Activated naive CD8-positive, alpha-beta T cell treated with anti-CD3 and anti-CD28 coated beads, Interleukin-2, amount 50 U/mL, for 24 hours (primary cell): ENCODE measurements at regions not wholly inside any gene's neighbourhood (a gene's known extent, or its start where the extent isn't known, plus 50 kb on each side); places are given as distances from the start of the nearest gene placed in this dataset.
"Not testable (repeated sequence)": the region's sequence is repeated elsewhere in the genome, so short reads cannot be mapped to it uniquely, and the experiment has no call there.

Experiments
- ATAC-seq: fragments of 150-1000 bp; cut with Tn5 transposase; one replicate; pipeline ENCODE4 v1.10.0; 2021
- DNase-seq: peaks from one replicate; pipeline ENCODE4 v3.0.0; 2021
- H3K27ac Mint-ChIP-seq: one replicate; pipeline ENCODE4 v1.8.0; 2021; ENCODE audit warnings: mild to moderate bottlenecking, mixed read lengths
- H3K27me3 Mint-ChIP-seq: one replicate; pipeline ENCODE4 v1.8.0; 2021; ENCODE audit warnings: mixed read lengths
- H3K36me3 Mint-ChIP-seq: one replicate; pipeline ENCODE4 v1.8.0; 2021; ENCODE audit warnings: low read depth, mixed read lengths
- H3K4me1 Mint-ChIP-seq: one replicate; pipeline ENCODE4 v1.8.0; 2021; ENCODE audit warnings: mixed read lengths
- H3K4me3 Mint-ChIP-seq: one replicate; pipeline ENCODE4 v1.8.0; 2021; ENCODE audit warnings: mild to moderate bottlenecking, moderate library complexity, mixed read lengths
- H3K9me3 Mint-ChIP-seq: one replicate; pipeline ENCODE4 v1.8.0; 2021; ENCODE audit warnings: mixed read lengths

- no peaks in the 10 kb centered on the region for H3K9me3 Mint-ChIP-seq
- ATAC-seq (no peak), DNase-seq (no peak)
- no peaks in the 10 kb centered on the region for H3K36me3 Mint-ChIP-seq
- H3K4me3 Mint-ChIP-seq, result no peak overlapping the region
- peaks cover 15% of the 10 kb centered on the region for H3K27me3 Mint-ChIP-seq
- no peak overlapping the region for H3K27ac Mint-ChIP-seq
- H3K4me1 Mint-ChIP-seq, result no peaks in the 10 kb centered on the region
Measured at GRCh38 chr13:111005364-111005763, 90.5 kb upstream of the ANKRD10 start.

DNA sequence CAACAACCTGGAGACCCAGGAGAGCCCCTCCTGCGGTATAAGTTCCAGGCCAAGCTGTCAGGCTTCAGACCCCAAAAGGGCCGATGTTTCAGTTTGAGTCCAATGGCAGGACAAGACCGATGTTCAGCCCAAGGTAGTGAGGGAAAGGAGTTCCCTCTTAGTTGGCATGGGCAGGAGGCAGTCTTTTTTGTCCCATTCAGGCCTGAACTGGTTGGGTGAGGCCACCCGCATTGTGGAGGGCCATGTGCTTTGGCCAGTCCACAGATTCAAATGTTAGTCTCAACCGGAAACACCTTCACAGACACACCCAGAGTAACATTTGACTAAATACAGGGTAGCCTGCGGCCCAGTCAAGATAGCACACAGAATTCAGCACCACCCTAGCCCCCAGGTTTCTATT is 89.6 kb upstream of the ANKRD10 start:
- Mint-ChIP-seq H3K36me3 (no peaks in the 10 kb centered on the region), H3K27me3 (peaks cover 15% of the 10 kb centered on the region), H3K9me3 (no peaks in the 10 kb centered on the region), H3K4me1 (no peaks in the 10 kb centered on the region), H3K27ac (no peak overlapping the region), H3K4me3 (no peak overlapping the region)
- DNase-seq (no peak), ATAC-seq (no peak)

DNA sequence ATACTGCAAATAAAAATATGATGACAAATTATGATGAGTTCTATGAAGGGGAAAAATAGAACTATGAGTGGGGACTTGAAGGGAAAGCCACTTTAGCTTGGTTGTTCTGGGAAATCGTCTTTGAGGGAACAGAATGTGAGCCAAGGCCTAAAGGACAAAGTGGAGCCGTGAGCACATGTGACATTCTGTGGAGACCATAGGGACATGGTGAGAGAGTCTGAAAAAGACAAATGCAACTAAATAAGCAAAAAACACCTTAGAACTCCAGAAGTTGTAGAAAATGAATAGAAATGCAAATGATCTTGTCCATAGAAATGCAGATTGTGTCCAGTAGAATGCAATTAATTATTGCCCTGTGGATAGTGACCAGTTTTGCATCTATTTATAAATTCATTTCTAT is 86.8 kb upstream of the ANKRD10 start:
- Mint-ChIP-seq H3K36me3 (no peaks in the 10 kb centered on the region), H3K27me3 (peaks cover 19% of the 10 kb centered on the region), H3K9me3 (no peaks in the 10 kb centered on the region), H3K27ac (no peak overlapping the region), H3K4me3 (no peak overlapping the region), H3K4me1 (no peaks in the 10 kb centered on the region)
- DNase-seq (no peak), ATAC-seq (no peak)

- H3K9me3 Mint-ChIP-seq, result no peaks in the 10 kb centered on the region
Measured at GRCh38 chr13:110993788-110994187, 78.9 kb upstream of the ANKRD10 start.

GRCh38 chr13:110991991-110992508 is 77.2 kb upstream of the ANKRD10 start:
- Mint-ChIP-seq H3K36me3 (no peaks in the 10 kb centered on the region), H3K27me3 (peaks cover 33% of the 10 kb centered on the region), H3K4me3 (no peak overlapping the region), H3K27ac (no peak overlapping the region), H3K4me1 (no peaks in the 10 kb centered on the region), H3K9me3 (no peaks in the 10 kb centered on the region)
- ATAC-seq (no peak), DNase-seq (no peak)

More at GRCh38 chr13:110993788-110994187, 78.9 kb upstream of the ANKRD10 start:
- ATAC-seq (no peak), DNase-seq (no peak)
- H3K27ac Mint-ChIP-seq, result no peak overlapping the region
- H3K4me1 Mint-ChIP-seq, result no peaks in the 10 kb centered on the region
- no peak overlapping the region for H3K4me3 Mint-ChIP-seq
- peaks cover 36% of the 10 kb centered on the region for H3K27me3 Mint-ChIP-seq
- H3K36me3 Mint-ChIP-seq, result no peaks in the 10 kb centered on the region

DNA sequence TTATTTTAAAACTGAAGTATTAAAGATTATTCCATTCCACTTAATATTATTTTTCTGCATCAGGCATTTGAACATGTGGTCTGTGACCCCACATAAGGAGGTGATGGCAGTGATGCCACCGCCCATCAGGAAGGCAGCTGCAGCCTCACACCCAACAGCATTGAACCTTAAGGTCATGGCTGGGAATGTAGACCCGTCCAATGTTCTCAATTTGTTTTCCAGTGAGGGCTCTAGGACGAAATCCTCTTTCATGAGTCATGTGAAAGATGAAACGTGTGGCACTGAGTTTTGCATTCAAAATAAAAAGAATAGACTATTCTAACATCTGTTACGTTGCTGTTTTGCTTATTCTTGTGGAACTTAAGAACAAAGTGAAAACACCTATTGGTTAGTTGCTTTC is 74.5 kb upstream of the ANKRD10 start:
- Mint-ChIP-seq H3K27me3 (peaks cover 27% of the 10 kb centered on the region), H3K4me1 (no peaks in the 10 kb centered on the region), H3K36me3 (no peaks in the 10 kb centered on the region), H3K4me3 (no peak overlapping the region), H3K9me3 (no peaks in the 10 kb centered on the region), H3K27ac (no peak overlapping the region)
- DNase-seq, result no peak
- ATAC-seq, result no peak

DNA sequence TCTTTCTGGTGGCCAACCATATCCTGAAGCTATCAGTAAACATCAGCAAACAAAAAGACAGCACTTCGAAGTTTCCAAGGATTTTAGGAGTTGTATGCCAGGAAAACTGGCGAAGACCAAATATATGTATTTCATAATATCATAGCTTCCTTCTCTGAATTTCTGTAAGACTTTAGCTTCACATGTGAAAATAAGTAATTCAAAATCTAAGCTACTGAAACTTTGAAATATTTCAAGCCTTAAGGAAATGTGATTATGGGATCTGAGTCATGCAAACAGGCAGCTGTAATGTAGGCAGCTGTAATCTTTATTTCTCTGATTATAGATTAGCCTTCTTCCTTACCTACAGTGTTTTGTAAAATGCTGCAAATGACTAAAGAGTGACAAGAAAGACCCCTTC is 70.7 kb upstream of the ANKRD10 start:
- no peaks in the 10 kb centered on the region for H3K9me3 Mint-ChIP-seq
- no peak for DNase-seq
- ATAC-seq, result no peak
- no peaks in the 10 kb centered on the region for H3K4me1 Mint-ChIP-seq
- H3K27me3 Mint-ChIP-seq, result peaks cover 44% of the 10 kb centered on the region
- no peak overlapping the region for H3K27ac Mint-ChIP-seq
- H3K36me3 Mint-ChIP-seq, result no peaks in the 10 kb centered on the region
- H3K4me3 Mint-ChIP-seq, result no peak overlapping the region

DNA sequence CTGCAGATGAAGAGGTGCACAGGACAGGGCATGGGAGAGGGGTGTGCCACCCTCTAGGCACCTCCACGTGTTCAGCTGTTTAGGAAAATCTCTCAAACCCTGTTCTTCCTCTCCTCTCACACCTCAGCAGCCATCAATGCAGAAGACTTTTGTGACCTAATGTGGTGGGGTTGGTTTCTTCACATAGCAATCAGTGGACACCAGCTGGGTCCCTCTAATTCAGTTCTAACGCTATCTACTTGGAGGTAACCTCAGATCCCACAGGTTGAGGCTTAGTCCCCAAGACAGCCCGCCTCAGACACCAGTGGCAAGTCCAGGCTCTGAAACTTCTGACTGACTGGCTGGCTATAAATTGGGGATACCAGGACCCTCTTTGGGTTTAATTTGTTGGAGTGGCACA is 69.9 kb upstream of the ANKRD10 start:
- H3K27ac Mint-ChIP-seq, result no peak overlapping the region
- no peaks in the 10 kb centered on the region for H3K9me3 Mint-ChIP-seq
- H3K4me1 Mint-ChIP-seq, result no peaks in the 10 kb centered on the region
- DNase-seq (no peak), ATAC-seq (no peak)
- H3K36me3 Mint-ChIP-seq, result peaks cover 2% of the 10 kb centered on the region
- H3K4me3 Mint-ChIP-seq, result no peak overlapping the region
- peaks cover 46% of the 10 kb centered on the region for H3K27me3 Mint-ChIP-seq

DNA sequence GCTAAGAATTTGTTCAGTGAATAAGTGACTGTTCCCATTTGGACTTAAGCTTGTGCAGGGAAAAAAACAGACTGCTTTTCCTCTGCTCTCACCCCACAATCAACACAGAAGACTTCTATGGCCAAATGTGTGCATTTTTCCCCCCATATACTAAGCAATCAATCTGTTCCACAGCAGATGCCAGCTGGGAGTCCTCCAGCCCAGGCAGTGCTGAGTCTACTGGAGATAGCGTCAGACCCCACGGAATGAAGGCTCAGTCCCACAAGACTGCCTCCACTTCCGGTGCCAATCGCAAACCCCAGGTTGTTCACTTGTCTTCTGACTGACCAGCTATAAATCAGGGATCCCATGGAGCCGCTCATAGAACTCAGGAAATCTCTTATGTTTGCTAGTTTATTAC is 69.5 kb upstream of the ANKRD10 start:
- DNase-seq (no peak), ATAC-seq (no peak)
- Mint-ChIP-seq H3K4me1 (no peaks in the 10 kb centered on the region), H3K27me3 (peaks cover 48% of the 10 kb centered on the region), H3K4me3 (no peak overlapping the region), H3K27ac (no peak overlapping the region), H3K9me3 (no peaks in the 10 kb centered on the region), H3K36me3 (peaks cover 2% of the 10 kb centered on the region)

- Mint-ChIP-seq H3K4me3 (no peak overlapping the region), H3K27me3 (peaks cover 55% of the 10 kb centered on the region), H3K27ac (no peak overlapping the region), H3K9me3 (peaks cover 7% of the 10 kb centered on the region), H3K36me3 (peaks cover 2% of the 10 kb centered on the region), H3K4me1 (no peaks in the 10 kb centered on the region)
- no peak for ATAC-seq
- no peak for DNase-seq
Measured at GRCh38 chr13:110983241-110983640, 68.4 kb upstream of the ANKRD10 start.

GRCh38 chr13:110981379-110981778 is 66.5 kb upstream of the ANKRD10 start:
- no peak for DNase-seq
- Mint-ChIP-seq H3K27me3 (peaks cover 54% of the 10 kb centered on the region), H3K36me3 (peaks cover 4% of the 10 kb centered on the region), H3K4me3 (no peak overlapping the region), H3K9me3 (peaks cover 7% of the 10 kb centered on the region), H3K27ac (no peak overlapping the region), H3K4me1 (peaks cover 2% of the 10 kb centered on the region)
- no peak for ATAC-seq

DNA sequence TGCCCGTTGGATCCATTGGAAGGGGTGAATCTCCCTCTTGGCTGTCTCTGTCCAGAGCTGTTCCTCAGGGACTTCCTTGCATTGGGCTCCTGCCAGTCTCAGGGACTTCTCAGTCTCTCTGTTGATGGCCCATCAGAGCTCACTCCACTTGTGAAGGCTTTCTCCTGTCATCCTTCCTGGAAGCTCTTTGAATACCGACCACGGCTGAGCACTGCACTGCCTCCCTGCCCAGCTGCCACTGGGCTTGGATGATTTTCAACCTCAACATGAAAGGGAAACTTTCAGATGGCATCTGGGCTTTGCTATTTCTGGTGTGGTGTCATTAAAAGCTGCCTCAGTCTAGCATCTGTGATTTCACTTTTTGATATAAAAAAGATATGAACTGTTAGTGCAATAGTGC is 66.1 kb upstream of the ANKRD10 start:
- Mint-ChIP-seq H3K4me1 (peaks cover 2% of the 10 kb centered on the region), H3K4me3 (no peak overlapping the region), H3K9me3 (peaks cover 7% of the 10 kb centered on the region), H3K36me3 (peaks cover 4% of the 10 kb centered on the region), H3K27ac (no peak overlapping the region), H3K27me3 (peaks cover 54% of the 10 kb centered on the region)
- ATAC-seq (no peak), DNase-seq (no peak)

- H3K27me3 Mint-ChIP-seq, result peaks cover 48% of the 10 kb centered on the region
- DNase-seq, H3K27ac Mint-ChIP-seq, ATAC-seq, H3K36me3 Mint-ChIP-seq, H3K4me1 Mint-ChIP-seq, H3K9me3 Mint-ChIP-seq, H3K4me3 Mint-ChIP-seq: not testable (repeated sequence)
Measured at GRCh38 chr13:110979149-110979548, 64.3 kb upstream of the ANKRD10 start.

DNA sequence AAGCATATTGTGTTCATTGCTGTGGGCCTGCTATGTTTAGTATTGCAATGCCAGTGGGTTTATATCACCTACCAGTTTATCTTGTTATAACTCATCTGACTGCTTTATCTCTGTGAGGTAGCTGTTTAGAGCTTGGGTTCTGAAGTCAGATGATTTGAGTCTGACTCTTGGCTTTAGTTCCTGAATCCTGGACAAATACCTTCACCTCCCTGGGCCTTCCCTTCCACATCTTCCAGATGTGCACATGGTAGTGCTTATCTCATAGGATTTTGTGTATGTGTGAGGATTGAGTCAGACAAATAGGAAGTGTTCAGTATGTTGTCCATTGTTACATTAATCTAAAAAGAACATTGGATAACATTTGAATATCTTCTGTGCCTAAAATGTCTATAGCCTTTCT is 63.5 kb upstream of the ANKRD10 start:
- peaks cover 48% of the 10 kb centered on the region for H3K27me3 Mint-ChIP-seq
- no peak overlapping the region for H3K27ac Mint-ChIP-seq
- no peak for ATAC-seq
- no peak overlapping the region for H3K4me3 Mint-ChIP-seq
- H3K4me1 Mint-ChIP-seq, result peaks cover 6% of the 10 kb centered on the region
- peaks cover 7% of the 10 kb centered on the region for H3K9me3 Mint-ChIP-seq
- peaks cover 4% of the 10 kb centered on the region for H3K36me3 Mint-ChIP-seq
- DNase-seq, result no peak

DNA sequence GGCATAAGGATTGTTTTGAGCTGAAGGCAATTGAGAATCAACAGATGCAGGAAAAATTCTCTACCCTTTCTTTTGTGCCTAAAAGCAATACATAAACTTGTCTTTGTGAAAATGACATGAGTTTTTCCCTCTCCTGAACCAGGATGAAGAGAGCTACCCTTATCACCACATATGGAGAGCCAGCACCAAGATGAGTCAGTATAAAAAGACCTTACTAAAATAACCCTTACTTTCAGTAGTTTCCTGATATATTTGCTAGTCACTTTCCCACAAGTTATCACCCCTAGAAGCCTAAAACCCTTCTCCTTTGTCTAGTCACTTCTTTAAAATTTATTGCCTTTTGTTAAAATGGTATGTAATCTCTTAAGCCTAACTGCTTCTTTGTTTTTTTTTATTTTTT is 61.9 kb upstream of the ANKRD10 start:
- Mint-ChIP-seq H3K27me3 (peaks cover 55% of the 10 kb centered on the region), H3K36me3 (peaks cover 4% of the 10 kb centered on the region), H3K4me3 (no peak overlapping the region), H3K4me1 (peaks cover 12% of the 10 kb centered on the region), H3K27ac (no peak overlapping the region), H3K9me3 (peaks cover 7% of the 10 kb centered on the region)
- DNase-seq, result no peak
- ATAC-seq, result no peak

DNA sequence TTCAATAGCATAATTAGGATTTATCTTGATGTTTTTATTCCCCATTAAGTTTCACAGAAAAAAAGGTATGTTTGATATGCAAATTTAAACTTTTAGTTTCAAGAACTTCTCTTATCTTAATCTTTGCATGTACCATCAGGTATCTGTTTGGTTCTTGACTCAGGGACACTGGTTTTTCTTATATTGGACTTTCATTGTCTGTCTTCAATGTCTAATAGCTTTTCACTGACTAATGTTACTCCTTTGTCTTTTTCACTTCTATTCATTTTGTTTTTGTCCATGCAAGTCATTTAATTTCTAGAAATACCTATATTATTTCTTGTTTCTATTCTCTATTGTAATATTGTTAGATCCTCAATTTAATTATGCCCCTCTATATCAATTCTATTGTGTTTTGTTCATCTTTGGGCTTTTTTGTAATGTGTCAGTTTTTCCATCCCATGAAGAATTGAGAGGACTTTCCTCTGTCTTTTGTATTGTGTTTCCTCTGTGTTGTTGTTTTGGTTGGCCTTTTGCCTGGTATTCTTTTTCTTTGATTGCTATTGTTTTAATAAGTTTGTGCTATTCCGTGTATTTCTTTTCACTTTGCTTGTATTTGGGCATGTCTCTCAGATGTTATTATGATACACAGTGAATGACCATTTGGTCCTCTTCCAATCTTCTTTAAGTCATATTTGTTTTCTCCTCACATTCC is 58.3 kb upstream of the ANKRD10 start:
- H3K9me3 Mint-ChIP-seq, result no peaks in the 10 kb centered on the region
- ATAC-seq (no peak), DNase-seq (no peak)
- peaks cover 57% of the 10 kb centered on the region for H3K27me3 Mint-ChIP-seq
- peaks cover 5% of the 10 kb centered on the region for H3K36me3 Mint-ChIP-seq
- peaks cover 12% of the 10 kb centered on the region for H3K4me1 Mint-ChIP-seq
- H3K27ac Mint-ChIP-seq, result no peak overlapping the region
- H3K4me3 Mint-ChIP-seq, result no peak overlapping the region
